ENCODE measurements at regions not wholly inside any gene's neighbourhood (a gene's known extent, or its start where the extent isn't known, plus 50 kb on each side); places are given as distances from the start of the nearest gene placed in this dataset.
"Not testable (repeated sequence)": the region's sequence is repeated elsewhere in the genome, so short reads cannot be mapped to it uniquely, and the experiment has no call there.

GRCh38 chr3:177357352-177358090, 160.2 kb upstream of the TBL1XR1 start:
- Mint-ChIP-seq H3K27me3 (no peaks in the 10 kb centered on the region), H3K4me1 (peaks cover 43% of the 10 kb centered on the region), H3K4me3 (peak overlapping the region; percentile 61), H3K36me3 (ENCODE audit: low read depth) (no peaks in the 10 kb centered on the region), H3K9me3 (no peaks in the 10 kb centered on the region), H3K27ac (peak overlapping the region; percentile 92)
- ChIA-PET POLR2A (interaction anchor here (1.1 to 8.8 kb wide), 5 partner anchors 11 to 234 kb away, joined by 3 to 374 read pairs (median 4); partner anchors contain the start of gene TBL1XR1), CTCF (interaction anchor here (0.7 to 1.0 kb wide), 3 partner anchors 32 to 159 kb away, joined by 3 to 4 read pairs (median 4); no protein-coding TSS in a partner anchor)
- DNase-seq = no peak

- Mint-ChIP-seq H3K36me3 (ENCODE audit: low read depth) (no peaks in the 10 kb centered on the region), H3K4me1 (peaks cover 43% of the 10 kb centered on the region), H3K27ac (peak overlapping the region; percentile 92), H3K27me3 (no peaks in the 10 kb centered on the region), H3K4me3 (peak overlapping the region; percentile 61), H3K9me3 (no peaks in the 10 kb centered on the region)
- POLR2A ChIA-PET = interaction anchor here (0.6 to 8.8 kb wide), 12 partner anchors 12 to 321 kb away, joined by 3 to 374 read pairs (median 4); partner anchors contain the start of gene TBL1XR1
- CTCF ChIA-PET = interaction anchor here (1.0 to 2.2 kb wide), 4 partner anchors 12 to 160 kb away, joined by 3 to 14 read pairs (median 4); no protein-coding TSS in a partner anchor
- peak; percentile 80 for DNase-seq
These were observed 161.1 kb upstream of the TBL1XR1 start for GRCh38 chr3:177358091-177358976.

GRCh38 chr3:177358977-177359592, 161.8 kb upstream of the TBL1XR1 start:
- peak overlapping the region; percentile 92 for H3K27ac Mint-ChIP-seq
- CTCF ChIA-PET = interaction anchor here (1.0 to 2.4 kb wide), 8 partner anchors 13 to 419 kb away, joined by 3 to 23 read pairs (median 9); partner anchors contain the start of gene TBL1XR1

GRCh38 chr3:177359593-177360357, 162.5 kb upstream of the TBL1XR1 start:
- Mint-ChIP-seq H3K4me1 (peaks cover 43% of the 10 kb centered on the region), H3K27ac (peak overlapping the region; percentile 92)
- POLR2A ChIA-PET = interaction anchor here (0.6 to 8.8 kb wide), 27 partner anchors 11 to 419 kb away, joined by 3 to 374 read pairs (median 5); partner anchors contain the start of gene TBL1XR1

More at GRCh38 chr3:177358977-177359592, 161.8 kb upstream of the TBL1XR1 start:
- H3K4me1 Mint-ChIP-seq = peaks cover 43% of the 10 kb centered on the region
- H3K27me3 Mint-ChIP-seq = no peaks in the 10 kb centered on the region
- POLR2A ChIA-PET = interaction anchor here (0.7 to 8.8 kb wide), 27 partner anchors 12 to 419 kb away, joined by 3 to 374 read pairs (median 5); partner anchors contain the start of gene TBL1XR1
- peak; percentile 57 for DNase-seq
- no peaks in the 10 kb centered on the region for H3K36me3 Mint-ChIP-seq (ENCODE audit: low read depth)
- no peaks in the 10 kb centered on the region for H3K9me3 Mint-ChIP-seq
- H3K4me3 Mint-ChIP-seq = peak overlapping the region; percentile 61

GRCh38 chr3:177361081-177361938, 164.0 kb upstream of the TBL1XR1 start:
- ChIA-PET POLR2A (interaction anchor here (0.9 to 8.8 kb wide), 7 partner anchors 35 to 286 kb away, joined by 4 to 374 read pairs (median 8); partner anchors contain the start of gene TBL1XR1), CTCF (interaction anchor here (0.7 to 2.4 kb wide), 9 partner anchors 19 to 416 kb away, joined by 3 to 23 read pairs (median 3); partner anchors contain the start of gene TBL1XR1)
- no peak for DNase-seq
- no peaks in the 10 kb centered on the region for H3K27me3 Mint-ChIP-seq
- H3K27ac Mint-ChIP-seq = peak overlapping the region; percentile 92
- H3K4me1 Mint-ChIP-seq = peaks cover 40% of the 10 kb centered on the region
- H3K36me3 Mint-ChIP-seq (ENCODE audit: low read depth) = no peaks in the 10 kb centered on the region
- H3K4me3 Mint-ChIP-seq = no peak overlapping the region
- H3K9me3 Mint-ChIP-seq = no peaks in the 10 kb centered on the region

More at GRCh38 chr3:177359593-177360357, 162.5 kb upstream of the TBL1XR1 start:
- no peaks in the 10 kb centered on the region for H3K9me3 Mint-ChIP-seq
- CTCF ChIA-PET = interaction anchor here (0.5 to 2.4 kb wide), 17 partner anchors 17 to 1479 kb away, joined by 3 to 23 read pairs (median 3); partner anchors contain the start of gene TBL1XR1
- peak; percentile 95 for DNase-seq
- H3K27me3 Mint-ChIP-seq = no peaks in the 10 kb centered on the region
- H3K4me3 Mint-ChIP-seq = peak overlapping the region; percentile 61
- H3K36me3 Mint-ChIP-seq (ENCODE audit: low read depth) = no peaks in the 10 kb centered on the region

GRCh38 chr3:177362626-177363025, 165.3 kb upstream of the TBL1XR1 start:
- H3K4me1 Mint-ChIP-seq = peaks cover 30% of the 10 kb centered on the region
- H3K27me3 Mint-ChIP-seq = no peaks in the 10 kb centered on the region
- DNase-seq = no peak
- CTCF ChIA-PET = interaction anchor here (0.5 to 0.8 kb wide), 2 partner anchors 86 to 369 kb away, joined by 3 read pairs; no protein-coding TSS in a partner anchor
- POLR2A ChIA-PET = interaction anchor here (8.8 kb wide), 1 partner anchor 165 kb away, joined by 374 read pairs; the partner anchor contains the start of gene TBL1XR1
- no peaks in the 10 kb centered on the region for H3K9me3 Mint-ChIP-seq
- H3K36me3 Mint-ChIP-seq (ENCODE audit: low read depth) = no peaks in the 10 kb centered on the region
- H3K27ac Mint-ChIP-seq = no peak overlapping the region
- H3K4me3 Mint-ChIP-seq = no peak overlapping the region

- H3K4me3 Mint-ChIP-seq = no peak overlapping the region
- no peak overlapping the region for H3K27ac Mint-ChIP-seq
- H3K27me3 Mint-ChIP-seq = no peaks in the 10 kb centered on the region
- peaks cover 14% of the 10 kb centered on the region for H3K4me1 Mint-ChIP-seq
- no peaks in the 10 kb centered on the region for H3K36me3 Mint-ChIP-seq (ENCODE audit: low read depth)
- ChIA-PET POLR2A (interaction anchor here (8.8 kb wide), 1 partner anchor 167 kb away, joined by 374 read pairs; the partner anchor contains the start of gene TBL1XR1), CTCF (interaction anchor here (1.2 kb wide), 1 partner anchor 225 kb away, joined by 3 read pairs; no protein-coding TSS in a partner anchor)
- DNase-seq = no peak
- H3K9me3 Mint-ChIP-seq = no peaks in the 10 kb centered on the region
These were observed 167.0 kb upstream of the TBL1XR1 start for GRCh38 chr3:177364236-177364635.

GRCh38 chr3:177365294-177365693, 168.0 kb upstream of the TBL1XR1 start:
- DNase-seq; CTCF ChIA-PET; H3K9me3 Mint-ChIP-seq; H3K4me3 Mint-ChIP-seq; H3K4me1 Mint-ChIP-seq; H3K36me3 Mint-ChIP-seq (ENCODE audit: low read depth); H3K27me3 Mint-ChIP-seq; H3K27ac Mint-ChIP-seq: not testable (repeated sequence)
- POLR2A ChIA-PET = interaction anchor here (0.6 kb wide), 1 partner anchor 41 kb away, joined by 4 read pairs; no protein-coding TSS in a partner anchor

- H3K27me3 Mint-ChIP-seq = no peaks in the 10 kb centered on the region
- no peak overlapping the region for H3K4me3 Mint-ChIP-seq
- CTCF ChIA-PET = no interaction called here
- H3K27ac Mint-ChIP-seq = no peak overlapping the region
- H3K4me1 Mint-ChIP-seq = no peaks in the 10 kb centered on the region
- no peaks in the 10 kb centered on the region for H3K9me3 Mint-ChIP-seq
- POLR2A ChIA-PET = no interaction called here
- no peaks in the 10 kb centered on the region for H3K36me3 Mint-ChIP-seq (ENCODE audit: low read depth)
- DNase-seq = no peak
These were observed 170.5 kb upstream of the TBL1XR1 start for GRCh38 chr3:177367788-177368187.

- H3K27me3 Mint-ChIP-seq = no peaks in the 10 kb centered on the region
- H3K36me3 Mint-ChIP-seq (ENCODE audit: low read depth) = no peaks in the 10 kb centered on the region
- POLR2A ChIA-PET = interaction anchor here (2.6 kb wide), 1 partner anchor 10 kb away, joined by 7 read pairs; no protein-coding TSS in a partner anchor
These were observed 173.1 kb upstream of the TBL1XR1 start for GRCh38 chr3:177370246-177370822.

More at GRCh38 chr3:177370246-177370822, 173.1 kb upstream of the TBL1XR1 start:
- CTCF ChIA-PET = no interaction called here
- DNase-seq = no peak
- Mint-ChIP-seq H3K4me1 (no peaks in the 10 kb centered on the region), H3K9me3 (no peaks in the 10 kb centered on the region), H3K27ac (no peak overlapping the region), H3K4me3 (no peak overlapping the region)
